A673 (cell line): ENCODE measurements at regions not wholly inside any gene's neighbourhood (a gene's known extent, or its start where the extent isn't known, plus 50 kb on each side); places are given as distances from the start of the nearest gene placed in this dataset.

Experiments used
- CTCF ChIP-seq: fragments of 300-800, 200-600 bp; sonication (generic); conservative IDR thresholded peaks from 2 replicates; pipeline ENCODE4 v1.5.1; 2017; ENCODE audit warnings: low read depth, mild to moderate bottlenecking, antibody characterized with exemption, low read length, moderate library complexity, mixed read lengths
- EZH2 ChIP-seq: fragments of 200-600 bp; sonication (generic); IDR thresholded peaks from 2 replicates; pipeline ENCODE4 v1.6.1; 2017; ENCODE audit warnings: borderline replicate concordance, low read depth, mild to moderate bottlenecking, mixed read lengths, antibody characterized with exemption, low read length; ENCODE audit not compliant: poor library complexity, severe bottlenecking

DNA sequence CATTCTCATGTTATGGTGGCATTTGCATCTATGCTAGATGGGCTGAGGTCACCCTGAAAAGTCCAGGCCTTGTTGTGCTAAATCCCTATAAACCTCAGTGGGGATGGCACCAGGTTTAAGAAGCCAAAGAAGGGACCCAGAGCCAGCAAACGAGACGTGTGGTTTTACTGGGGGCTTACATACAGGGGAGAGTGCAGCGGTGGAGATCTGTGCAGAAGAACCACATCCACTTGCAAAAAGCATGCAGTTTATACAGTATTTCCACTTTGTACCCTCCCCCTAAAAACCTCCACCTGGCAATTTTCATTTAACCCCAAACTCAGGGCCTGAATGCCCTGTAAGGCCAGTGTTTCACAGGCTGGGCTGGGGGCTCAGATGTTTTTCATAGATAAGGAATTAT, 134.9 kb upstream of the GATB start:
- no peak for TF ChIP-seq CTCF
- TF ChIP-seq EZH2 = no peak
